ENCODE measurements at regions not wholly inside any gene's neighbourhood (a gene's known extent, or its start where the extent isn't known, plus 50 kb on each side); places are given as distances from the start of the nearest gene placed in this dataset.

- no peak for ATAC-seq
- TF ChIP-seq ZNF565 (CRISPR knock-in tag; conservative IDR thresholded peaks at IDR 0.05; ENCODE audit: low read depth) = no peak
- no peak for TF ChIP-seq TSHZ2 (CRISPR knock-in tag; IDR thresholded peaks at IDR 0.05)
- TF ChIP-seq OSR1 (CRISPR knock-in tag; IDR thresholded peaks at IDR 0.05) = no peak
- TF ChIP-seq CSDC2 (CRISPR knock-in tag; IDR thresholded peaks at IDR 0.05) = no peak
- no peak for TF ChIP-seq ISL1 (CRISPR knock-in tag; IDR thresholded peaks at IDR 0.05)
- TF ChIP-seq RARB (CRISPR knock-in tag; IDR thresholded peaks at IDR 0.05) = no peak
- TF ChIP-seq ESRRG (CRISPR knock-in tag; IDR thresholded peaks at IDR 0.05) = no peak
- no peak for TF ChIP-seq PPARA (CRISPR knock-in tag; IDR thresholded peaks at IDR 0.05; ENCODE audit: borderline replicate concordance)
These were observed 249.5 kb upstream of the IGF1R start for GRCh38 chr15:98398886-98399285.

- no peak for TF ChIP-seq ESRRG (CRISPR knock-in tag; IDR thresholded peaks at IDR 0.05)
- TF ChIP-seq TOX (CRISPR knock-in tag; IDR thresholded peaks at IDR 0.05; ENCODE audit: borderline replicate concordance) = no peak
- ATAC-seq = no peak
These were observed 248.2 kb upstream of the IGF1R start for GRCh38 chr15:98400120-98400519.

GRCh38 chr15:98401029-98401428 lies 247.3 kb upstream of the IGF1R start:
- TF ChIP-seq ZNF8 (CRISPR knock-in tag; IDR thresholded peaks at IDR 0.05) = no peak
- TF ChIP-seq SNAI2 (CRISPR knock-in tag; IDR thresholded peaks at IDR 0.05) = no peak
- no peak for TF ChIP-seq CREB5 (CRISPR knock-in tag; IDR thresholded peaks at IDR 0.05; ENCODE audit: low read depth)
- no peak for TF ChIP-seq TOX (CRISPR knock-in tag; IDR thresholded peaks at IDR 0.05; ENCODE audit: borderline replicate concordance)
- TF ChIP-seq ISL1 (CRISPR knock-in tag; IDR thresholded peaks at IDR 0.05) = no peak
- TF ChIP-seq RARB (CRISPR knock-in tag; IDR thresholded peaks at IDR 0.05) = no peak
- no peak for TF ChIP-seq CSRNP3 (CRISPR knock-in tag; IDR thresholded peaks at IDR 0.05)
- no peak for TF ChIP-seq POU6F1 (CRISPR knock-in tag; IDR thresholded peaks at IDR 0.05; ENCODE audit: borderline replicate concordance, low read depth)
- TF ChIP-seq PPARA (CRISPR knock-in tag; IDR thresholded peaks at IDR 0.05; ENCODE audit: borderline replicate concordance) = no peak
- TF ChIP-seq ZFP3 (CRISPR knock-in tag; IDR thresholded peaks at IDR 0.05) = no peak
- no peak for TF ChIP-seq OSR1 (CRISPR knock-in tag; IDR thresholded peaks at IDR 0.05)
- no peak for TF ChIP-seq ZNF70 (CRISPR knock-in tag; IDR thresholded peaks at IDR 0.05)
- TF ChIP-seq TCF4 (CRISPR knock-in tag; IDR thresholded peaks at IDR 0.05; ENCODE audit: borderline replicate concordance) = no peak
- no peak for TF ChIP-seq BACH2 (CRISPR knock-in tag; IDR thresholded peaks at IDR 0.05; ENCODE audit: borderline replicate concordance)
- no peak for TF ChIP-seq ESRRG (CRISPR knock-in tag; IDR thresholded peaks at IDR 0.05)
- TF ChIP-seq GLIS3 (CRISPR knock-in tag; IDR thresholded peaks at IDR 0.05) = no peak
- TF ChIP-seq CSDC2 (CRISPR knock-in tag; IDR thresholded peaks at IDR 0.05) = no peak

GRCh38 chr15:98402486-98402885 lies 245.9 kb upstream of the IGF1R start:
- ATAC-seq = no peak
- TF ChIP-seq TSHZ2 (CRISPR knock-in tag; IDR thresholded peaks at IDR 0.05) (no peak), ZC3H10 (CRISPR knock-in tag; IDR thresholded peaks at IDR 0.05) (no peak), ZNF565 (CRISPR knock-in tag; conservative IDR thresholded peaks at IDR 0.05; ENCODE audit: low read depth) (no peak), CSRNP3 (CRISPR knock-in tag; IDR thresholded peaks at IDR 0.05) (no peak), POU6F1 (CRISPR knock-in tag; IDR thresholded peaks at IDR 0.05; ENCODE audit: borderline replicate concordance, low read depth) (no peak)

More at GRCh38 chr15:98401029-98401428, 247.3 kb upstream of the IGF1R start:
- no peak for ATAC-seq
